HepG2 (cell line): ENCODE measurements at regions not wholly inside any gene's neighbourhood (a gene's known extent, or its start where the extent isn't known, plus 50 kb on each side); places are given as distances from the start of the nearest gene placed in this dataset.

Experiments used
- ATAC-seq: fragments of 200-7000 bp; cut with Tn5 transposase; 3 replicates; pipeline ENCODE4 v1.9.1; 2020; ENCODE audit warnings: mild to moderate bottlenecking, moderate library complexity
- BruUV-seq: library from RNA; stranded (reverse); fragments of 400-500 nt; replicated peaks from 2 replicates; lab custom pipeline; 2021; lab: Mats Ljungman, UMichigan
- CTCF ChIA-PET: fragments of 300-600 bp; formaldehyde crosslinking; extraction: SDS; loops from one replicate; lab custom pipeline; 2021; ENCODE audit warnings: low total read pairs, inconsistent platforms, low intra/inter-chr PET ratio; lab: Yijun Ruan, JAX
- POLR2A ChIA-PET: fragments of 350-600 bp; sonication (Branson Sonifier 250); formaldehyde crosslinking; loops from one replicate; lab custom pipeline; 2020; ENCODE audit warnings: antibody characterized with exemption, inconsistent platforms; lab: Yijun Ruan, JAX
- DNase-seq: peaks from one replicate; pipeline ENCODE4 v3.0.0-alpha.2; 2015; ENCODE audit warnings: low spot score
- FAIRE-seq: peaks from 3 replicates; lab custom pipeline; 2011; peaks lifted over from hg19 to GRCh38; lab: Jason Lieb, UNC
- H2AFZ ChIP-seq: one replicate; pipeline ENCODE4 v1.6.1; 2011; ENCODE audit warnings: low read length, inconsistent platforms
- H3K27ac ChIP-seq: fragments of 300-600 bp; 3 replicates; pipeline ENCODE4 v1.8.0; 2011; ENCODE audit warnings: mixed run types, mild to moderate bottlenecking, mixed read lengths, low read length, inconsistent platforms; ENCODE audit not compliant: insufficient read depth; ENCODE audit errors: extremely low read length
- H3K27me3 ChIP-seq, 2 experiments: fragments of 200-600 bp in 1 of 2; 2 replicates in 1 of 2; 3 replicates in 1 of 2; pipeline versions ENCODE4 v1.6.0 to v1.8.0; 2011; ENCODE audit warnings: low read length in 2 of 2, mild to moderate bottlenecking in 2 of 2, moderate library complexity in 2 of 2, inconsistent platforms in 1 of 2; ENCODE audit not compliant: insufficient read depth in 2 of 2, control insufficient read depth in 1 of 2
- H3K36me3 ChIP-seq, 2 experiments: fragments of 200-600 bp in 1 of 2; replicated peaks in 1 of 2; 2 replicates in 1 of 2; 3 replicates in 1 of 2; pipeline versions ENCODE4 v1.5.1 to v1.8.0; 2011; ENCODE audit warnings: low read length in 2 of 2, inconsistent platforms in 1 of 2; ENCODE audit not compliant: insufficient read depth in 2 of 2, control insufficient read depth in 1 of 2
- H3K4me1 ChIP-seq: 2 replicates; pipeline ENCODE4 v1.5.1; 2012; ENCODE audit warnings: low read length, inconsistent platforms; ENCODE audit not compliant: insufficient read depth
- H3K4me2 ChIP-seq: 2 replicates; pipeline ENCODE4 v1.6.0; 2011; ENCODE audit warnings: low read depth, low read length, inconsistent platforms
- H3K4me3 ChIP-seq, 3 experiments: fragments of 200-600 bp in 1 of 3; sonication (generic), shearing (Covaris generic) in 1 of 3; replicated peaks in 1 of 3; 2 replicates each; pipeline ENCODE4 v1.5.1; 2011 to 2016; ENCODE audit warnings: low read length in 3 of 3, inconsistent platforms in 2 of 3, low read depth in 2 of 3, mild to moderate bottlenecking in 2 of 3, control low read depth in 1 of 3, mixed read lengths in 1 of 3; ENCODE audit not compliant: insufficient read depth in 1 of 3
- H3K79me2 ChIP-seq: one replicate; pipeline ENCODE4 v1.6.1; 2011; ENCODE audit warnings: low read length, inconsistent platforms; ENCODE audit not compliant: insufficient read depth
- H3K9ac ChIP-seq: 2 replicates; pipeline ENCODE4 v1.6.0; 2011; ENCODE audit warnings: mild to moderate bottlenecking, low read depth, low read length, inconsistent platforms; ENCODE audit not compliant: insufficient read depth
- H3K9me3 ChIP-seq: 2 replicates; pipeline ENCODE4 v1.5.1; 2012; ENCODE audit warnings: mild to moderate bottlenecking, low read length
- H4K20me1 ChIP-seq: 2 replicates; pipeline ENCODE4 v1.6.0; 2011; ENCODE audit warnings: inconsistent platforms, mild to moderate bottlenecking, low read length, moderate library complexity; ENCODE audit not compliant: insufficient read depth
- BRD4 ChIP-seq: sonication (generic); formaldehyde crosslinking; IDR thresholded peaks from 2 replicates; pipeline ENCODE4 v1.4.0; 2020; ENCODE audit warnings: missing genetic modification reagents
- HNRNPL ChIP-seq: fragments of 200-400 bp; formaldehyde crosslinking; IDR thresholded peaks from 2 replicates; pipeline ENCODE4 v1.6.1; 2017; ENCODE audit warnings: mild to moderate bottlenecking, low read depth, low read length
- HOXA9 ChIP-seq: sonication (generic); formaldehyde crosslinking; IDR thresholded peaks from 2 replicates; pipeline ENCODE4 v1.8.1; 2022; ENCODE audit warnings: missing genetic modification reagents, mild to moderate bottlenecking, moderate library complexity, borderline replicate concordance
- JARID2 ChIP-seq: sonication (generic); formaldehyde crosslinking; IDR thresholded peaks from 2 replicates; pipeline ENCODE4 v1.8.1; 2023; ENCODE audit warnings: missing genetic modification reagents, inconsistent platforms; ENCODE audit not compliant: insufficient replicate concordance
- KDM1A ChIP-seq: IDR thresholded peaks from 2 replicates; pipeline ENCODE4 v1.6.1; 2016; ENCODE audit warnings: missing compliant biosample characterization
- SALL2 ChIP-seq: sonication (generic); formaldehyde crosslinking; IDR thresholded peaks from 2 replicates; pipeline ENCODE4 v1.8.1; 2023; ENCODE audit warnings: mild to moderate bottlenecking, missing genetic modification reagents, inconsistent platforms
- SKI ChIP-seq: fragments of 450-650 bp; IDR thresholded peaks from one replicate; pipeline ENCODE4 v1.6.1; 2018; ENCODE audit warnings: mild to moderate bottlenecking; ENCODE audit not compliant: partially characterized antibody
- TEF ChIP-seq: sonication (generic); formaldehyde crosslinking; IDR thresholded peaks from 2 replicates; pipeline ENCODE4 v1.5.0; 2020; ENCODE audit warnings: missing genetic modification reagents
- ZNF326 ChIP-seq: sonication (generic); formaldehyde crosslinking; IDR thresholded peaks from 2 replicates; pipeline ENCODE4 v1.4.0; 2020; ENCODE audit warnings: missing genetic modification reagents, borderline replicate concordance
- ZNF891 ChIP-seq: sonication (generic); formaldehyde crosslinking; IDR thresholded peaks from 2 replicates; pipeline ENCODE4 v1.5.0; 2020; ENCODE audit warnings: mild to moderate bottlenecking, missing genetic modification reagents
- WGBS: methylation state at CpG from one replicate; pipeline ENCODE4 v1.1.6; 2017; ENCODE audit warnings: low lambda C conversion rate; 5-methylcytosine and 5-hydroxymethylcytosine counted together
- in situ Hi-C: cut with HindIII; loops from 2 replicates; pipeline ENCODE4 v1.10.0; 2017; ENCODE audit warnings: low pct_unique_long_range_greater_than_20kb; ENCODE audit not compliant: extremely low pct_ligation_motif_present
- intact Hi-C: fragments of 100-400 bp; cut with micrococcal nuclease; formaldehyde crosslinking; loops from one replicate; pipeline ENCODE4 v1.10.0; 2022; ENCODE audit not compliant: unreplicated experiment
- TF ChIP-seq, protein P1 (sequence below), 2 experiments: sonication (generic) in 1 of 2; formaldehyde crosslinking in 1 of 2; IDR thresholded peaks; 2 replicates each; pipeline versions ENCODE4 v1.5.1 to v1.6.1; 2011 to 2020; ENCODE audit warnings: borderline replicate concordance in 1 of 2, low read depth in 1 of 2, low read length in 1 of 2, mild to moderate bottlenecking in 1 of 2, missing genetic modification reagents in 1 of 2, moderate library complexity in 1 of 2
- TF ChIP-seq, protein P2 (sequence below): sonication (generic); formaldehyde crosslinking; IDR thresholded peaks from 2 replicates; pipeline ENCODE4 v1.5.0; 2020; ENCODE audit warnings: missing genetic modification reagents
- TF ChIP-seq, protein P3 (sequence below), 2 experiments: sonication (generic) in 1 of 2; formaldehyde crosslinking in 1 of 2; IDR thresholded peaks; 2 replicates each; pipeline versions ENCODE4 v1.4.0 to v1.6.1; 2018 to 2020; ENCODE audit warnings: missing genetic modification reagents in 2 of 2, borderline replicate concordance in 1 of 2, low read depth in 1 of 2, mild to moderate bottlenecking in 1 of 2, missing biosample characterization in 1 of 2
- TF ChIP-seq, protein P4 (sequence below): sonication (generic); formaldehyde crosslinking; IDR thresholded peaks from 2 replicates; pipeline ENCODE4; 2020; ENCODE audit warnings: missing genetic modification reagents, mild to moderate bottlenecking, borderline replicate concordance

DNA sequence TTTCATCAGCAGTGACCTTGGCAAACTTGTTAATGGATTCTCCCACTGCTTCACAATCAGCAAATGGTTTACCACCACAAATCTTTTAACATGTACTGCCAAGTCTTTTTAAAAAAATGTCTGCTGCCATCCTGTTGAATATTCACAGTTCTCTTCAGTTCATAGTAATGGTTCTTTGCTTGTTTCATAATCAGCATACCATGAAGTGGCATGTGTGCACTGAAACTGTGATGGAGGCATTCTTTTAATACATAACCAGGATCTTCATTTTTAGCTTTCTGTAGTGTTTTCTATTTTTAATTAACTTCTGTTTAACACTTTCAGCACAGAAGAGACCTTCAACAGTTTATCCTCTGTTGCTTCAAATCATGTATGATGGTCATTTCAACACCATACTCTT lies 230.1 kb upstream of the ARSJ start (continued):
- TF ChIP-seq, protein P1, sequence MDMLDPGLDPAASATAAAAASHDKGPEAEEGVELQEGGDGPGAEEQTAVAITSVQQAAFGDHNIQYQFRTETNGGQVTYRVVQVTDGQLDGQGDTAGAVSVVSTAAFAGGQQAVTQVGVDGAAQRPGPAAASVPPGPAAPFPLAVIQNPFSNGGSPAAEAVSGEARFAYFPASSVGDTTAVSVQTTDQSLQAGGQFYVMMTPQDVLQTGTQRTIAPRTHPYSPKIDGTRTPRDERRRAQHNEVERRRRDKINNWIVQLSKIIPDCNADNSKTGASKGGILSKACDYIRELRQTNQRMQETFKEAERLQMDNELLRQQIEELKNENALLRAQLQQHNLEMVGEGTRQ (IDR thresholded peaks at IDR 0.05; ENCODE audit: low read depth, low read length), result no peak
- TF ChIP-seq, protein P1 (CRISPR knock-in tag; IDR thresholded peaks at IDR 0.05; ENCODE audit: borderline replicate concordance), result no peak
- no peak for TF ChIP-seq BRD4 (CRISPR knock-in tag)

- no peak for FAIRE-seq
- TF ChIP-seq HNRNPL (no peak), JARID2 (CRISPR knock-in tag) (no peak), ZNF891 (CRISPR knock-in tag) (no peak), SKI (no peak), ZNF326 (CRISPR knock-in tag) (no peak), HOXA9 (no peak), TEF (CRISPR knock-in tag) (no peak), KDM1A (CRISPR knock-in tag) (no peak), SALL2 (CRISPR knock-in tag) (no peak)
- TF ChIP-seq, protein P2, sequence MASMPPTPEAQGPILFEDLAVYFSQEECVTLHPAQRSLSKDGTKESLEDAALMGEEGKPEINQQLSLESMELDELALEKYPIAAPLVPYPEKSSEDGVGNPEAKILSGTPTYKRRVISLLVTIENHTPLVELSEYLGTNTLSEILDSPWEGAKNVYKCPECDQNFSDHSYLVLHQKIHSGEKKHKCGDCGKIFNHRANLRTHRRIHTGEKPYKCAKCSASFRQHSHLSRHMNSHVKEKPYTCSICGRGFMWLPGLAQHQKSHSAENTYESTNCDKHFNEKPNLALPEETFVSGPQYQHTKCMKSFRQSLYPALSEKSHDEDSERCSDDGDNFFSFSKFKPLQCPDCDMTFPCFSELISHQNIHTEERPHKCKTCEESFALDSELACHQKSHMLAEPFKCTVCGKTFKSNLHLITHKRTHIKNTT, result no peak
- TF ChIP-seq, protein P3, sequence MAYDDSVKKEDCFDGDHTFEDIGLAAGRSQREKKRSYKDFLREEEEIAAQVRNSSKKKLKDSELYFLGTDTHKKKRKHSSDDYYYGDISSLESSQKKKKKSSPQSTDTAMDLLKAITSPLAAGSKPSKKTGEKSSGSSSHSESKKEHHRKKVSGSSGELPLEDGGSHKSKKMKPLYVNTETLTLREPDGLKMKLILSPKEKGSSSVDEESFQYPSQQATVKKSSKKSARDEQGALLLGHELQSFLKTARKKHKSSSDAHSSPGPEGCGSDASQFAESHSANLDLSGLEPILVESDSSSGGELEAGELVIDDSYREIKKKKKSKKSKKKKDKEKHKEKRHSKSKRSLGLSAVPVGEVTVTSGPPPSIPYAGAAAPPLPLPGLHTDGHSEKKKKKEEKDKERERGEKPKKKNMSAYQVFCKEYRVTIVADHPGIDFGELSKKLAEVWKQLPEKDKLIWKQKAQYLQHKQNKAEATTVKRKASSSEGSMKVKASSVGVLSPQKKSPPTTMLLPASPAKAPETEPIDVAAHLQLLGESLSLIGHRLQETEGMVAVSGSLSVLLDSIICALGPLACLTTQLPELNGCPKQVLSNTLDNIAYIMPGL (CRISPR knock-in tag; IDR thresholded peaks at IDR 0.05; ENCODE audit: borderline replicate concordance in 1 of 2, low read depth in 1 of 2), result no peak
- TF ChIP-seq, protein P4, sequence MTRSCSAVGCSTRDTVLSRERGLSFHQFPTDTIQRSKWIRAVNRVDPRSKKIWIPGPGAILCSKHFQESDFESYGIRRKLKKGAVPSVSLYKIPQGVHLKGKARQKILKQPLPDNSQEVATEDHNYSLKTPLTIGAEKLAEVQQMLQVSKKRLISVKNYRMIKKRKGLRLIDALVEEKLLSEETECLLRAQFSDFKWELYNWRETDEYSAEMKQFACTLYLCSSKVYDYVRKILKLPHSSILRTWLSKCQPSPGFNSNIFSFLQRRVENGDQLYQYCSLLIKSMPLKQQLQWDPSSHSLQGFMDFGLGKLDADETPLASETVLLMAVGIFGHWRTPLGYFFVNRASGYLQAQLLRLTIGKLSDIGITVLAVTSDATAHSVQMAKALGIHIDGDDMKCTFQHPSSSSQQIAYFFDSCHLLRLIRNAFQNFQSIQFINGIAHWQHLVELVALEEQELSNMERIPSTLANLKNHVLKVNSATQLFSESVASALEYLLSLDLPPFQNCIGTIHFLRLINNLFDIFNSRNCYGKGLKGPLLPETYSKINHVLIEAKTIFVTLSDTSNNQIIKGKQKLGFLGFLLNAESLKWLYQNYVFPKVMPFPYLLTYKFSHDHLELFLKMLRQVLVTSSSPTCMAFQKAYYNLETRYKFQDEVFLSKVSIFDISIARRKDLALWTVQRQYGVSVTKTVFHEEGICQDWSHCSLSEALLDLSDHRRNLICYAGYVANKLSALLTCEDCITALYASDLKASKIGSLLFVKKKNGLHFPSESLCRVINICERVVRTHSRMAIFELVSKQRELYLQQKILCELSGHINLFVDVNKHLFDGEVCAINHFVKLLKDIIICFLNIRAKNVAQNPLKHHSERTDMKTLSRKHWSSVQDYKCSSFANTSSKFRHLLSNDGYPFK (CRISPR knock-in tag), result no peak
Measured at GRCh38 chr4:114211556-114211955, 232.1 kb upstream of the ARSJ start.

More at GRCh38 chr4:114211556-114211955, 232.1 kb upstream of the ARSJ start:
- POLR2A ChIA-PET, result no interaction called here
- H3K27ac ChIP-seq, result no peak overlapping the region
- no peak overlapping the region for H3K9ac ChIP-seq
- no peak for DNase-seq
- H4K20me1 ChIP-seq, result no peaks in the 10 kb centered on the region
- WGBS, result 27% methylated on average over 3 of the region's 3 CpGs
- no peak overlapping the region for H3K4me3 ChIP-seq
- ATAC-seq, result no peak
- no peak overlapping the region for H3K4me2 ChIP-seq
- no peaks in the 10 kb centered on the region for H3K4me1 ChIP-seq
- H3K79me2 ChIP-seq, result no peaks in the 10 kb centered on the region
- H3K36me3 ChIP-seq, result no peaks in the 10 kb centered on the region
- no TSS peak for BruUV-seq
- H3K9me3 ChIP-seq, result no peaks in the 10 kb centered on the region
- in situ Hi-C loops (no loop called here), intact Hi-C loops (no loop called here)
- CTCF ChIA-PET, result no interaction called here
- H2AFZ ChIP-seq, result no peak overlapping the region
- H3K27me3 ChIP-seq, result no peaks in the 10 kb centered on the region
